ENCODE measurements at regions not wholly inside any gene's neighbourhood (a gene's known extent, or its start where the extent isn't known, plus 50 kb on each side); places are given as distances from the start of the nearest gene placed in this dataset.
A peak's percentile ranks its signal among the peaks of the same experiment; 100 is the strongest.

GRCh38 chr5:174817610-174818009 is 93.2 kb downstream of the MSX2 start:
- no peaks in the 10 kb centered on the region for H3K36me3 ChIP-seq (ENCODE audit: control insufficient read depth, insufficient read depth, low read length)
- no peak overlapping the region for H3K27ac ChIP-seq (ENCODE audit: low read length)
- H3K27me3 ChIP-seq (ENCODE audit: control insufficient read depth, insufficient read depth, low read length), result no peaks in the 10 kb centered on the region
- WGBS (ENCODE audit: insufficient coverage), result no CpG with 5 or more reads among the region's 1 CpG
- DNase-seq, result no peak
- no peak overlapping the region for H3K4me3 ChIP-seq (ENCODE audit: low read length)
- no peaks in the 10 kb centered on the region for H3K9me3 ChIP-seq (replicated peaks; ENCODE audit: control insufficient read depth, low read depth, low read length)
- no peaks in the 10 kb centered on the region for H3K4me1 ChIP-seq (ENCODE audit: control insufficient read depth, insufficient read depth, low read length)

- Histone ChIP-seq H3K27me3 (ENCODE audit: control insufficient read depth, insufficient read depth, low read length) (no peaks in the 10 kb centered on the region), H3K4me1 (ENCODE audit: control insufficient read depth, insufficient read depth, low read length) (no peaks in the 10 kb centered on the region), H3K36me3 (ENCODE audit: control insufficient read depth, insufficient read depth, low read length) (no peaks in the 10 kb centered on the region), H3K27ac (ENCODE audit: low read length) (no peak overlapping the region), H3K4me3 (ENCODE audit: low read length) (no peak overlapping the region), H3K9me3 (replicated peaks; ENCODE audit: control insufficient read depth, low read depth, low read length) (no peaks in the 10 kb centered on the region)
- 20% methylated on average over 1 of the region's 2 CpGs for WGBS (ENCODE audit: insufficient coverage)
- no peak for DNase-seq
Measured at GRCh38 chr5:174816858-174817257, 92.5 kb downstream of the MSX2 start.

DNA sequence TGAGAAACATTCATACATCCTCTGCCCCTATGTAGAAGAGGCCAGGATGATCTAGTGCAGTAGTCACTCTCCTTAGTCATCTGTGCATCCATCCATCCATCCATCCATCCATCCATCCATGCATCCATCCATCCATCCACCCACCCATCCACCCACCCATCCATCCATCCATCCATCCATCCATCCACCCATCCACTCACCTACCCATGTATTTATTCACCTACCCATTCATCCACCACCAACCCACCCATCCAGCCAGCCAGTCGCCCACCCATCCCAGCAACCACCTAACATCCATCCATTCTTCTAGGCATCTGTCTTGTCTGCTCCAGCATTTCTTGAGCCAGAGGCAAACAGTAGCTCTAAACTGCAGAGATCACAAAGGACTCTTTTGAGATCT is 87.1 kb downstream of the MSX2 start:
- Histone ChIP-seq H3K9me3 (replicated peaks; ENCODE audit: control insufficient read depth, low read depth, low read length) (no peaks in the 10 kb centered on the region), H3K36me3 (ENCODE audit: control insufficient read depth, insufficient read depth, low read length) (no peaks in the 10 kb centered on the region), H3K4me3 (ENCODE audit: low read length) (no peak overlapping the region), H3K27me3 (ENCODE audit: control insufficient read depth, insufficient read depth, low read length) (no peaks in the 10 kb centered on the region), H3K27ac (ENCODE audit: low read length) (no peak overlapping the region), H3K4me1 (ENCODE audit: control insufficient read depth, insufficient read depth, low read length) (no peaks in the 10 kb centered on the region)
- WGBS (ENCODE audit: insufficient coverage), result 62% methylated on average over 1 of the region's 1 CpG
- no peak for DNase-seq

DNA sequence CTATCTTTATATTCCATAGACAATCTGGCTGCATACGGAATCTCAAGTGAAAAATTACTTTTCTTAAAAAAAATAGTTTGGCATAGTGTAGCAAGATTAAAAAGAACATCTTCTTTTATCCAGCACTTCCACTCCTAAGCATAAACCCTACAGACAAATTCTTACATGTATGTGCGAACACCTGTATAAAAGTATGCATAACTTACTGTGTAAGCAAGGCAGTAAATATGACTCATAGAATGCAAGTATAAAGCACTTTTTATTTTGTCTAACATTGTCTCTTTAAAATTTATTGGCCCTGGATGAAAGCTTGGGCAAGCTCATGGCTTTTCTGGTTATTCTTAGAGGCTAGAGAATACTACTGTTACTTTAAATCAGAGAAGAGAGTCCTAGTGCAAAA is 86.4 kb downstream of the MSX2 start:
- Histone ChIP-seq H3K27ac (ENCODE audit: low read length) (no peak overlapping the region), H3K27me3 (ENCODE audit: control insufficient read depth, insufficient read depth, low read length) (no peaks in the 10 kb centered on the region), H3K4me3 (ENCODE audit: low read length) (no peak overlapping the region), H3K4me1 (ENCODE audit: control insufficient read depth, insufficient read depth, low read length) (no peaks in the 10 kb centered on the region), H3K36me3 (ENCODE audit: control insufficient read depth, insufficient read depth, low read length) (no peaks in the 10 kb centered on the region), H3K9me3 (replicated peaks; ENCODE audit: control insufficient read depth, low read depth, low read length) (no peaks in the 10 kb centered on the region)
- no CpG with 5 or more reads among the region's 2 CpGs for WGBS (ENCODE audit: insufficient coverage)
- DNase-seq, result no peak

DNA sequence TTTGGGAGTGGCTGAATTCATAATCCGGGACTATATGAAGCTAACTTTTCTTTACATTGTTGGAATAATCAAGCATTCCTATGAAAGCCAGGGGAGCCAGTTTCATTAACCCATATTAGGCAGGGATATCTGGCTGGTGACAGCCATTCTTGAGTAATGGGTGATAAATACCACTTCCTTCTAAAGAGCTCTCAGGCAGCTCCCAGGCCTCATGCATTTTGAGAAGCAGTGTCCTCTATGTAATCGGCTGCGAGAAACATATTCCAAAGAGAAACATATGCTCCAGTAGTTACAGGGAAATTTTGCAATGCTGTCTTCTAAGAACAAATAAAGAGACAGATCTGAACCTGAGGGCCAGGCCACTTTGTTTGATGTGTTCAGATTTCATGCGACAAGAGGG is 83.1 kb downstream of the MSX2 start:
- no peaks in the 10 kb centered on the region for H3K4me1 ChIP-seq (ENCODE audit: control insufficient read depth, insufficient read depth, low read length)
- no peaks in the 10 kb centered on the region for H3K36me3 ChIP-seq (ENCODE audit: control insufficient read depth, insufficient read depth, low read length)
- no peak overlapping the region for H3K4me3 ChIP-seq (ENCODE audit: low read length)
- no peaks in the 10 kb centered on the region for H3K27me3 ChIP-seq (ENCODE audit: control insufficient read depth, insufficient read depth, low read length)
- DNase-seq, result no peak
- no CpG with 5 or more reads among the region's 4 CpGs for WGBS (ENCODE audit: insufficient coverage)
- no peaks in the 10 kb centered on the region for H3K9me3 ChIP-seq (replicated peaks; ENCODE audit: control insufficient read depth, low read depth, low read length)
- H3K27ac ChIP-seq (ENCODE audit: low read length), result no peak overlapping the region

- H3K9me3 ChIP-seq (replicated peaks; ENCODE audit: control insufficient read depth, low read depth, low read length), result no peaks in the 10 kb centered on the region
- WGBS (ENCODE audit: insufficient coverage), result 80% methylated on average over 1 of the region's 5 CpGs
- H3K4me3 ChIP-seq (ENCODE audit: low read length), result no peak overlapping the region
- H3K4me1 ChIP-seq (ENCODE audit: control insufficient read depth, insufficient read depth, low read length), result no peaks in the 10 kb centered on the region
- no peaks in the 10 kb centered on the region for H3K27me3 ChIP-seq (ENCODE audit: control insufficient read depth, insufficient read depth, low read length)
- no peak overlapping the region for H3K27ac ChIP-seq (ENCODE audit: low read length)
- H3K36me3 ChIP-seq (ENCODE audit: control insufficient read depth, insufficient read depth, low read length), result no peaks in the 10 kb centered on the region
- no peak for DNase-seq
Measured at GRCh38 chr5:174806729-174807128, 82.3 kb downstream of the MSX2 start.

DNA sequence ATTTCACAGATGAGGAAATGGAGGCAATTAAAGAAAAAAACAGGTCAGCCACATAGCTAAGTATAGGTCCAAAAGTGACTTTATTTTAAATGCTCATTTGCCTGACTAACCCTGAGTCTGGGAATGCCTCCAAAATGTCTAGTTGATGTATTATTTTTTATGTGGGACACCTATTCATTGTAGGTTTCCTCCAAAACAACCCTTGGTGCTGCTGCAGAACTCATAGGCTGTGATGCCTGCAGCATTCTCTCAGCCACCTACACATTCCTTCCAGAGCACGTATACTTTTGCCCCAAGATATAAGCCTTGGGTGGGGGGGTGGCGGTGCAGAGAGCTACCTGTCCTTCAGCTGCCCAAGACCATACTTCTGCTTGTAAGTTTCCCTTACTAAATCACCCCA is 77.4 kb downstream of the MSX2 start:
- DNase-seq, result no peak
- Histone ChIP-seq H3K36me3 (ENCODE audit: control insufficient read depth, insufficient read depth, low read length) (no peaks in the 10 kb centered on the region), H3K27ac (ENCODE audit: low read length) (no peak overlapping the region), H3K9me3 (replicated peaks; ENCODE audit: control insufficient read depth, low read depth, low read length) (no peaks in the 10 kb centered on the region), H3K27me3 (ENCODE audit: control insufficient read depth, insufficient read depth, low read length) (peaks cover 19% of the 10 kb centered on the region), H3K4me3 (ENCODE audit: low read length) (no peak overlapping the region), H3K4me1 (ENCODE audit: control insufficient read depth, insufficient read depth, low read length) (no peaks in the 10 kb centered on the region)
- no CpG with 5 or more reads among the region's 2 CpGs for WGBS (ENCODE audit: insufficient coverage)

- Histone ChIP-seq H3K4me1 (ENCODE audit: control insufficient read depth, insufficient read depth, low read length) (no peaks in the 10 kb centered on the region), H3K27me3 (ENCODE audit: control insufficient read depth, insufficient read depth, low read length) (peaks cover 24% of the 10 kb centered on the region), H3K9me3 (replicated peaks; ENCODE audit: control insufficient read depth, low read depth, low read length) (no peaks in the 10 kb centered on the region), H3K27ac (ENCODE audit: low read length) (no peak overlapping the region), H3K4me3 (ENCODE audit: low read length) (no peak overlapping the region), H3K36me3 (ENCODE audit: control insufficient read depth, insufficient read depth, low read length) (no peaks in the 10 kb centered on the region)
- DNase-seq, result no peak
Measured at GRCh38 chr5:174800435-174800834, 76.1 kb downstream of the MSX2 start.

DNA sequence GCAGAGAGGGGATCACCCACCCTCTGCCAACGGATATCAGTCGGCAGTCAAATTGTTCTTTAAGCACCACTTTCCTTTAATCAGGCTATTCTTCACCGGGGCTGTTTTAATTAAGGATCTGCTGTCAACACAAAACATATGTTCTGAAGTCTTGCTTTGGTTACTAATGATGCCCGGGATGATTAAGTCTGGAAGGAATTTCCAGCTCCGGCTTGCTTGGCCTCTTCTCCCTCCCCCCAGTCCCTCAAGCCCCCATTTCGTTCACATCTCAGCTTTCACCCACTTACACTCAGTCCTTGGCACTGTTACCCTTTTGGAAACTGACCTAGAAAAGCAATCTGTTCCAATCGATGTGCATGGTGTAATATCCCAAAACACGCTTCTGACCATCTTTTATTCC is 74.7 kb downstream of the MSX2 start:
- no peaks in the 10 kb centered on the region for H3K36me3 ChIP-seq (ENCODE audit: control insufficient read depth, insufficient read depth, low read length)
- no peak overlapping the region for H3K27ac ChIP-seq (ENCODE audit: low read length)
- no peak overlapping the region for H3K4me3 ChIP-seq (ENCODE audit: low read length)
- WGBS (ENCODE audit: insufficient coverage), result 38% methylated on average over 4 of the region's 8 CpGs
- DNase-seq, result peak; percentile 5
- no peaks in the 10 kb centered on the region for H3K9me3 ChIP-seq (replicated peaks; ENCODE audit: control insufficient read depth, low read depth, low read length)
- H3K27me3 ChIP-seq (ENCODE audit: control insufficient read depth, insufficient read depth, low read length), result peaks cover 28% of the 10 kb centered on the region
- no peaks in the 10 kb centered on the region for H3K4me1 ChIP-seq (ENCODE audit: control insufficient read depth, insufficient read depth, low read length)

- 11% methylated on average over 4 of the region's 7 CpGs for WGBS (ENCODE audit: insufficient coverage)
- no peak overlapping the region for H3K27ac ChIP-seq (ENCODE audit: low read length)
- H3K27me3 ChIP-seq (ENCODE audit: control insufficient read depth, insufficient read depth, low read length), result peaks cover 28% of the 10 kb centered on the region
Measured at GRCh38 chr5:174798551-174798951, 74.2 kb downstream of the MSX2 start.

DNA sequence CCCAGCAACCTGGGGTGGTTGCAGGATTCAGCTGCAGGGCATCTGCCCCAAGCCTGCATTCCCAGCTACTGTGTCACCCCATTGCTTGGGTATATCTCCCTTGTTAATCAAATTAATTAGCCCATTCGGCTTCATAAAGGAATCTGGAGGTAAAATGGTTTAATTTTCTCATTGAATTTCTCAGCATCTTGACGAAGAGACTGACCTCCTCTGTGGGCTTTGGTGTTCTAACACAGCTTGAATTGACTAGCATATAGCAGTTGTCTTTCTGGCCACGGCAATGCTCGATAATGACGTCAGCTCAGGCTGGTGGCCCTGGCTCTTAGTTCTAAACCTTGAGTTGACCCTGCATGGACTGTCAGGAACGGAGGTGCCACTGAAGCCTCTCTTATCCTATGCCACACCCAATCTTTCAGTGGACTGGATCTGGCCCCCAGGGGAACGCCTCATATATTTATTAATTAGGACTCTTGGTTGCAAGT is 72.4 kb downstream of the MSX2 start:
- 88% methylated on average over 6 of the region's 7 CpGs for WGBS (ENCODE audit: insufficient coverage)
- DNase-seq, result no peak
- peaks cover 4% of the 10 kb centered on the region for H3K4me1 ChIP-seq (ENCODE audit: control insufficient read depth, insufficient read depth, low read length)
- H3K36me3 ChIP-seq (ENCODE audit: control insufficient read depth, insufficient read depth, low read length), result no peaks in the 10 kb centered on the region
- H3K9me3 ChIP-seq (replicated peaks; ENCODE audit: control insufficient read depth, low read depth, low read length), result no peaks in the 10 kb centered on the region
- H3K27ac ChIP-seq (ENCODE audit: low read length), result no peak overlapping the region
- peaks cover 33% of the 10 kb centered on the region for H3K27me3 ChIP-seq (ENCODE audit: control insufficient read depth, insufficient read depth, low read length)
- no peak overlapping the region for H3K4me3 ChIP-seq (ENCODE audit: low read length)

More at GRCh38 chr5:174798551-174798951, 74.2 kb downstream of the MSX2 start:
- Histone ChIP-seq H3K4me3 (ENCODE audit: low read length) (no peak overlapping the region), H3K9me3 (replicated peaks; ENCODE audit: control insufficient read depth, low read depth, low read length) (no peaks in the 10 kb centered on the region), H3K4me1 (ENCODE audit: control insufficient read depth, insufficient read depth, low read length) (peaks cover under 1% of the 10 kb centered on the region), H3K36me3 (ENCODE audit: control insufficient read depth, insufficient read depth, low read length) (no peaks in the 10 kb centered on the region)
- no peak for DNase-seq

Data from muscle of leg (tissue), 3 donors.